Endodermal cell (in vitro differentiated cells): ENCODE measurements at regions not wholly inside any gene's neighbourhood (a gene's known extent, or its start where the extent isn't known, plus 50 kb on each side); places are given as distances from the start of the nearest gene placed in this dataset.

Source experiments
- DNase-seq: peaks from one replicate; pipeline ENCODE4 v3.0.0-alpha.2; 2017
- H3K27ac ChIP-seq: 2 replicates; pipeline ENCODE4 v1.5.1; 2013; ENCODE audit warnings: mild to moderate bottlenecking, low read depth, low read length, moderate library complexity
- H3K27me3 ChIP-seq: 2 replicates; pipeline ENCODE4 v1.6.1; 2013; ENCODE audit warnings: mild to moderate bottlenecking, low read length, moderate library complexity; ENCODE audit not compliant: insufficient read depth, control insufficient read depth, poor library complexity, severe bottlenecking
- H3K36me3 ChIP-seq: 2 replicates; pipeline ENCODE4 v1.7.0; 2013; ENCODE audit warnings: mild to moderate bottlenecking, low read length, moderate library complexity; ENCODE audit not compliant: control insufficient read depth, insufficient read depth
- H3K4me1 ChIP-seq: one replicate; pipeline ENCODE4 v1.7.0; 2013; ENCODE audit warnings: low read length; ENCODE audit not compliant: control insufficient read depth, insufficient read depth
- H3K4me3 ChIP-seq: 2 replicates; pipeline ENCODE4 v1.5.1; 2013; ENCODE audit warnings: mild to moderate bottlenecking, low read length, moderate library complexity
- H3K9ac ChIP-seq: 2 replicates; pipeline ENCODE4 v1.6.1; 2013; ENCODE audit warnings: mild to moderate bottlenecking, low read length, moderate library complexity; ENCODE audit not compliant: poor library complexity, severe bottlenecking; ENCODE audit errors: extremely low read depth
- H3K9me3 ChIP-seq: 2 replicates; pipeline ENCODE4 v1.6.1; 2013; ENCODE audit warnings: mild to moderate bottlenecking, low read length, moderate library complexity; ENCODE audit not compliant: control insufficient read depth
- H3K27ac Mint-ChIP-seq: 2 replicates; pipeline ENCODE4 v1.8.0; 2020; ENCODE audit warnings: mixed read lengths
- H3K27me3 Mint-ChIP-seq: 2 replicates; pipeline ENCODE4 v1.8.0; 2021; ENCODE audit warnings: mild to moderate bottlenecking, mixed read lengths; ENCODE audit not compliant: insufficient read depth
- H3K36me3 Mint-ChIP-seq: 2 replicates; pipeline ENCODE4 v1.8.0; 2020; ENCODE audit warnings: low read depth, mixed read lengths
- H3K4me1 Mint-ChIP-seq: 2 replicates; pipeline ENCODE4 v1.8.0; 2020; ENCODE audit warnings: mixed read lengths
- H3K4me3 Mint-ChIP-seq: 2 replicates; pipeline ENCODE4 v1.8.0; 2020; ENCODE audit warnings: mild to moderate bottlenecking, moderate library complexity, mixed read lengths
- H3K9me3 Mint-ChIP-seq: 2 replicates; pipeline ENCODE4 v1.8.0; 2020; ENCODE audit warnings: mild to moderate bottlenecking, mixed read lengths
- CTCF ChIP-seq: fragments of 200-600 bp; sonication (generic); conservative IDR thresholded peaks from 2 replicates; pipeline ENCODE4 v1.5.0; 2021; ENCODE audit warnings: antibody characterized with exemption, mild to moderate bottlenecking
- WGBS, 2 experiments: methylation state at CpG; one replicate each; pipeline versions ENCODE4 v1.1.5 to v1.1.7; 2013; ENCODE audit warnings: missing lambda C conversion rate in 2 of 2, mixed read lengths in 1 of 2; ENCODE audit not compliant: insufficient coverage in 1 of 2, insufficient read length in 1 of 2; 5-methylcytosine and 5-hydroxymethylcytosine counted together

- Mint-ChIP-seq H3K9me3 (no peaks in the 10 kb centered on the region), H3K4me1 (no peaks in the 10 kb centered on the region), H3K27ac (no peak overlapping the region), H3K4me3 (no peak overlapping the region), H3K36me3 (no peaks in the 10 kb centered on the region), H3K27me3 (no peaks in the 10 kb centered on the region)
- TF ChIP-seq CTCF = no peak
- no peaks in the 10 kb centered on the region for H3K4me1 ChIP-seq
- no peak overlapping the region for H3K4me3 ChIP-seq
- H3K36me3 ChIP-seq = no peaks in the 10 kb centered on the region
- DNase-seq = no peak
- no peaks in the 10 kb centered on the region for H3K9me3 ChIP-seq
- H3K9ac ChIP-seq = no peak overlapping the region
- H3K27ac ChIP-seq = no peak overlapping the region
- H3K27me3 ChIP-seq = no peaks in the 10 kb centered on the region
These were observed 247.3 kb downstream of the SLC7A11 start for GRCh38 chr4:137994853-137995252.

GRCh38 chr4:137993232-137993631 is 248.9 kb downstream of the SLC7A11 start:
- H3K36me3 ChIP-seq = no peaks in the 10 kb centered on the region
- no peak overlapping the region for H3K4me3 ChIP-seq
- no peak for DNase-seq
- no peaks in the 10 kb centered on the region for H3K27me3 Mint-ChIP-seq
- no peaks in the 10 kb centered on the region for H3K9me3 ChIP-seq
- no peaks in the 10 kb centered on the region for H3K4me1 ChIP-seq
- H3K27ac Mint-ChIP-seq = no peak overlapping the region
- no peaks in the 10 kb centered on the region for H3K27me3 ChIP-seq
- no peak for TF ChIP-seq CTCF
- H3K4me3 Mint-ChIP-seq = no peak overlapping the region
- H3K9me3 Mint-ChIP-seq = no peaks in the 10 kb centered on the region
- 95 to 100% methylated on average over 1 of the region's 1 CpG for WGBS, 2 experiments
- no peaks in the 10 kb centered on the region for H3K36me3 Mint-ChIP-seq
- no peak overlapping the region for H3K9ac ChIP-seq
- H3K4me1 Mint-ChIP-seq = no peaks in the 10 kb centered on the region
- no peak overlapping the region for H3K27ac ChIP-seq

- Histone ChIP-seq H3K4me1 (no peaks in the 10 kb centered on the region), H3K36me3 (no peaks in the 10 kb centered on the region), H3K9me3 (no peaks in the 10 kb centered on the region), H3K9ac (no peak overlapping the region), H3K27ac (no peak overlapping the region), H3K4me3 (no peak overlapping the region), H3K27me3 (no peaks in the 10 kb centered on the region)
- Mint-ChIP-seq H3K27me3 (no peaks in the 10 kb centered on the region), H3K4me1 (no peaks in the 10 kb centered on the region), H3K27ac (no peak overlapping the region), H3K4me3 (no peak overlapping the region), H3K9me3 (peaks cover 3% of the 10 kb centered on the region), H3K36me3 (no peaks in the 10 kb centered on the region)
- no peak for TF ChIP-seq CTCF
- WGBS, 2 experiments = 93 to 94% methylated on average over 3 of the region's 3 CpGs
- no peak for DNase-seq
These were observed 260.9 kb downstream of the SLC7A11 start for GRCh38 chr4:137981277-137981676.
